ENCODE measurements at regions not wholly inside any gene's neighbourhood (a gene's known extent, or its start where the extent isn't known, plus 50 kb on each side); places are given as distances from the start of the nearest gene placed in this dataset.

DNA sequence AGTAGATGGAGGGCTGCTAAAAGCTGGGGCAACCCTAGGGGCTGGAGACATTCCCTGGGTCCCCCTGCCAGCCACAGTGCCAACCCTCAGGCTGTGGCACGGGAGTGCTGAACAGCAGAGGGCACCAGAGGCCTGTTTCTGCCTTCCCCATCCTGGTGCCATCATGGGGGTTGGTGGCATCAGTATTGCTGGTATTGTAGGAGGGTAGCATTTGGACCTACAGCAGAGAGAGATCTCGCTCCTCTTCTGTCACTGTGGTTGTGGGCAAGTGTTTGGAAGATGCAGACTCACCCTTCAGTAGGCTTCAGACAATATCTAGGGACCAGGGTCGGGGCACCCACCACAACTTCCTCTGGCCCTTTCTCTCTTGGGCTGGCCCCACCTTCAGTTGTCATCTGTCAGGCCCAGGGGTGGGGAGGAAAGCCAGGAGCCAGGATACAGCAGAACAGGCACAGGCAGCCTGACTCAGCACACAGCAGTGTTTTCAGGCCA is 123.5 kb downstream of the RPLP1 start:
- H3K4me3 ChIP-seq (ENCODE audit: low read depth, low read length): no peak overlapping the region
- peak; percentile 90 for TF ChIP-seq CTCF (conservative IDR thresholded peaks at IDR 0.05; ENCODE audit: low read depth, low read length)
- DNase-seq (ENCODE audit: low read depth): no peak

- TF ChIP-seq CTCF (conservative IDR thresholded peaks at IDR 0.05; ENCODE audit: low read depth, low read length): no peak
- DNase-seq (ENCODE audit: low read depth): no peak
- H3K4me3 ChIP-seq (ENCODE audit: low read depth, low read length): no peak overlapping the region
These were observed 124.3 kb downstream of the RPLP1 start for GRCh38 chr15:69576948-69577351.

- no peak for DNase-seq (ENCODE audit: low read depth)
- TF ChIP-seq CTCF (conservative IDR thresholded peaks at IDR 0.05; ENCODE audit: low read depth, low read length): no peak
- no peak overlapping the region for H3K4me3 ChIP-seq (ENCODE audit: low read depth, low read length)
These were observed 124.8 kb downstream of the RPLP1 start for GRCh38 chr15:69577397-69577796.

DNA sequence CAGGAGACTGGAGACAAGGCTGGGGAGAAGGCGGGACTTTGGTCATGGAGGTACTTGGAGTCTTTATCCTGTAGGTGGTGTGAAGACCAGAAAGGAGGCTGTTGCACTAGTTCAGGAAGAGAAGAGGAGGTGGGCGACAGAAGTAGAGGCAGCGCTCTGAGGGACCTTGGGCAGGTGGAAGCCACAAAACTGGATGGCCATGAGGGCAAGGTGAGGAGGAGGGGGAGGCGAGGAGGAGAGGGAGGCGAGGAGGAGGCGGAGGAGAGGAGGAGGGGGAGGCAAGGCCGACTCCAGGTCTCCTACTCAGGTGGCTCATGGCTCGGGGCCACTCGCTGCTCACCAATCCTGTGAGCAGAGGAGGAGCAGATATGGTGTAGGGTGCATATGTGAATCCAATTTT is 125.6 kb downstream of the RPLP1 start:
- no peak for TF ChIP-seq CTCF (conservative IDR thresholded peaks at IDR 0.05; ENCODE audit: low read depth, low read length)
- DNase-seq (ENCODE audit: low read depth): no peak
- no peak overlapping the region for H3K4me3 ChIP-seq (ENCODE audit: low read depth, low read length)

GRCh38 chr15:69578787-69579583 is 126.4 kb downstream of the RPLP1 start:
- TF ChIP-seq CTCF (conservative IDR thresholded peaks at IDR 0.05; ENCODE audit: low read depth, low read length): no peak
- peak overlapping the region; percentile 1 for H3K4me3 ChIP-seq (ENCODE audit: low read depth, low read length)
- DNase-seq (ENCODE audit: low read depth): peak; percentile 81

GRCh38 chr15:69579950-69580618 is 127.5 kb downstream of the RPLP1 start:
- DNase-seq (ENCODE audit: low read depth): no peak
- TF ChIP-seq CTCF (conservative IDR thresholded peaks at IDR 0.05; ENCODE audit: low read depth, low read length): no peak
- H3K4me3 ChIP-seq (ENCODE audit: low read depth, low read length): no peak overlapping the region

Measured in epithelial cell of proximal tubule (primary cell).